Pulmonary artery endothelial cell (primary cell): ENCODE measurements at regions not wholly inside any gene's neighbourhood (a gene's known extent, or its start where the extent isn't known, plus 50 kb on each side); places are given as distances from the start of the nearest gene placed in this dataset.

Experiments used
- DNase-seq: peaks from one replicate; pipeline ENCODE4 v3.0.0-alpha.2; 2011; ENCODE audit warnings: low read depth, low spot score

GRCh38 chr4:81960961-81961360, 412.8 kb downstream of the HNRNPD start:
- no peak for DNase-seq

- DNase-seq = no peak
Observed at GRCh38 chr4:81954271-81954670, 419.5 kb downstream of the HNRNPD start.

- no peak for DNase-seq
Observed at GRCh38 chr4:81951891-81952455, 421.8 kb downstream of the HNRNPD start.

- no peak for DNase-seq
Observed at GRCh38 chr4:81946996-81947395, 426.8 kb downstream of the HNRNPD start.

- no peak for DNase-seq
Observed at GRCh38 chr4:81930506-81931238, 443.1 kb downstream of the HNRNPD start.

GRCh38 chr4:81923140-81923539, 450.7 kb downstream of the HNRNPD start:
- DNase-seq = no peak

- no peak for DNase-seq
Observed at GRCh38 chr4:81922313-81922712, 450.6 kb upstream of the RASGEF1B start.

- DNase-seq = no peak
Observed at GRCh38 chr4:81921751-81922159, 450.0 kb upstream of the RASGEF1B start.

- no peak for DNase-seq
Observed at GRCh38 chr4:81919810-81920209, 448.1 kb upstream of the RASGEF1B start.

GRCh38 chr4:81919223-81919622, 447.5 kb upstream of the RASGEF1B start:
- DNase-seq = no peak

- DNase-seq = no peak
Observed at GRCh38 chr4:81915430-81915829, 443.7 kb upstream of the RASGEF1B start.

GRCh38 chr4:81914623-81915022, 442.9 kb upstream of the RASGEF1B start:
- DNase-seq = no peak

GRCh38 chr4:81913427-81913879, 441.7 kb upstream of the RASGEF1B start:
- peak; percentile 7 for DNase-seq

GRCh38 chr4:81912376-81913030, 440.8 kb upstream of the RASGEF1B start:
- DNase-seq = no peak

GRCh38 chr4:81906905-81907304, 435.2 kb upstream of the RASGEF1B start:
- DNase-seq = no peak

GRCh38 chr4:81905971-81906370, 434.3 kb upstream of the RASGEF1B start:
- no peak for DNase-seq

- DNase-seq = no peak
Observed at GRCh38 chr4:81904121-81904520, 432.4 kb upstream of the RASGEF1B start.

GRCh38 chr4:81903212-81903611, 431.5 kb upstream of the RASGEF1B start:
- no peak for DNase-seq

GRCh38 chr4:81898862-81899504, 427.3 kb upstream of the RASGEF1B start:
- DNase-seq = no peak

GRCh38 chr4:81896936-81897335, 425.2 kb upstream of the RASGEF1B start:
- no peak for DNase-seq

GRCh38 chr4:81891005-81891996, 419.6 kb upstream of the RASGEF1B start:
- DNase-seq = no peak
